PC-3 (cell line): ENCODE measurements at regions not wholly inside any gene's neighbourhood (a gene's known extent, or its start where the extent isn't known, plus 50 kb on each side); places are given as distances from the start of the nearest gene placed in this dataset.
A peak's percentile ranks its signal among the peaks of the same experiment; 100 is the strongest.

ENCODE experiments used
- ATAC-seq: fragments of 200-7000 bp; cut with Tn5 transposase; 2 replicates; pipeline ENCODE4 v1.9.1; 2020; ENCODE audit warnings: mild to moderate bottlenecking, moderate library complexity
- BruUV-seq: library from RNA; stranded (reverse); fragments of 400-500 nt; replicated peaks from 2 replicates; lab custom pipeline; 2021; lab: Mats Ljungman, UMichigan
- CTCF ChIA-PET: fragments of 300-600 bp; sonication (Branson Sonifier 250); formaldehyde crosslinking; loops from one replicate; lab custom pipeline; 2022; ENCODE audit warnings: antibody characterized with exemption; lab: Charles Lee
- POLR2A ChIA-PET: fragments of 300-600 bp; sonication (Branson Sonifier 250); formaldehyde crosslinking; loops from one replicate; lab custom pipeline; 2022; ENCODE audit warnings: antibody characterized with exemption; ENCODE audit not compliant: unreplicated experiment; lab: Charles Lee
- DNase-seq: peaks from one replicate; pipeline ENCODE4 v3.0.0-alpha.2; 2015
- H2AFZ ChIP-seq: fragments of 300-600 bp; sonication (generic); 2 replicates; pipeline ENCODE4 v1.6.0; 2016; ENCODE audit warnings: antibody characterized with exemption, low read length
- H3F3A ChIP-seq: fragments of 300-600 bp; sonication (generic); one replicate; pipeline ENCODE4 v1.6.0; 2017; ENCODE audit warnings: antibody characterized with exemption, low read length, control low read depth, mild to moderate bottlenecking; ENCODE audit not compliant: unreplicated experiment
- H3K27ac ChIP-seq: fragments of 300-600 bp; sonication (generic); 2 replicates; pipeline ENCODE4 v1.5.1; 2016; ENCODE audit warnings: mild to moderate bottlenecking, low read length
- H3K27me3 ChIP-seq: fragments of 300-600 bp; sonication (generic); 2 replicates; pipeline ENCODE4 v1.6.1; 2016; ENCODE audit warnings: low read length, mixed read lengths
- H3K36me3 ChIP-seq: fragments of 300-600 bp; sonication (generic); 2 replicates; pipeline ENCODE4 v1.6.1; 2016; ENCODE audit warnings: low read depth, mixed run types, low read length, mixed read lengths
- H3K4me1 ChIP-seq: fragments of 300-600 bp; sonication (generic); 2 replicates; pipeline ENCODE4 v1.5.1; 2016; ENCODE audit warnings: low read length; ENCODE audit not compliant: insufficient read depth
- H3K4me2 ChIP-seq: fragments of 300-600 bp; sonication (generic); 2 replicates; pipeline ENCODE4 v1.6.0; 2016; ENCODE audit warnings: low read length
- H3K4me3 ChIP-seq: fragments of 300-600 bp; sonication (generic); 2 replicates; pipeline ENCODE4 v1.5.1; 2016; ENCODE audit warnings: mild to moderate bottlenecking, low read length, mixed read lengths
- H3K79me2 ChIP-seq: fragments of 300-600 bp; sonication (generic); 2 replicates; pipeline ENCODE4 v1.6.1; 2017; ENCODE audit warnings: low read length, mixed read lengths
- H3K9ac ChIP-seq: fragments of 300-600 bp; sonication (generic); 2 replicates; pipeline ENCODE4 v1.6.0; 2016; ENCODE audit warnings: mild to moderate bottlenecking, low read length
- H3K9me2 ChIP-seq: fragments of 300-600 bp; sonication (generic); replicated peaks from 2 replicates; pipeline ENCODE4 v1.6.1; 2016; ENCODE audit warnings: mixed run types, low read length, mixed read lengths
- H3K9me3 ChIP-seq: fragments of 300-600 bp; sonication (generic); 2 replicates; pipeline ENCODE4 v1.6.1; 2016; ENCODE audit warnings: low read length, mixed read lengths
- H4K20me1 ChIP-seq: fragments of 300-600 bp; sonication (generic); 2 replicates; pipeline ENCODE4 v1.6.1; 2016; ENCODE audit warnings: low read length, mixed read lengths
- EZH2 ChIP-seq: fragments of 300-600 bp; sonication (generic); IDR thresholded peaks from one replicate; pipeline ENCODE4 v1.6.1; 2017; ENCODE audit warnings: antibody characterized with exemption, mild to moderate bottlenecking, low read length; ENCODE audit not compliant: unreplicated experiment
- EZH2phosphoT487 ChIP-seq: fragments of 300-600 bp; sonication (generic); IDR thresholded peaks from 2 replicates; pipeline ENCODE4 v1.6.1; 2018; ENCODE audit warnings: mild to moderate bottlenecking, antibody characterized with exemption, low read length, borderline replicate concordance
- intact Hi-C: fragments of 100-400 bp; cut with micrococcal nuclease; formaldehyde crosslinking; loops from 2 replicates; pipeline ENCODE4 v1.9.0; 2023
- TF ChIP-seq, protein P1 (sequence below): fragments of 300-600 bp; sonication (generic); conservative IDR thresholded peaks from 2 replicates; pipeline ENCODE4 v1.5.1; 2017; ENCODE audit warnings: antibody characterized with exemption, low read depth, mild to moderate bottlenecking, low read length

DNA sequence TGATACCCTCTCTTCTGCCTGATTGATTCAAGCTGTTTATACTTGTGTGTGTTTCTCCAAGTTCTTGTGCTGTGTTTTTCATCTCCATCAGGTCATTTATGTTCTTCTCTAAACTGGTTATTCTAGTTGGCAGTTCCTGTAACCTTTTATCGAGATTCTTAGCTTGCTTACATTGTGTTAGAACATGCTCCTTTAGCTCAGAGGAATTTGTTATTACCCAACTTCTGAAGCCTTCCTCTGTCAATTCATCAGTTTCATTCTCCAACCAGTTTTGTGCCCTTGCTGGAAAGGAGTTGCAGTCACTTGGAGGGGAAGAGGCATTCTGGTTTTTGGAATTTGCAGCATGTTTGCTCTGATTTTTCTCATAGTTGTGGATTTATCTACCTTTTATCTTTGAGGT lies 126.2 kb upstream of the FTMT start:
- POLR2A ChIA-PET, result no interaction called here
- CTCF ChIA-PET, result no interaction called here
- Histone ChIP-seq H3K9me2 (no peaks in the 10 kb centered on the region), H2AFZ (no peak overlapping the region), H3K36me3 (no peaks in the 10 kb centered on the region), H3K9me3 (no peaks in the 10 kb centered on the region), H4K20me1 (no peaks in the 10 kb centered on the region), H3K27me3 (no peaks in the 10 kb centered on the region), H3K4me3 (no peak overlapping the region), H3K79me2 (no peaks in the 10 kb centered on the region), H3K4me1 (no peaks in the 10 kb centered on the region), H3K4me2 (no peak overlapping the region), H3K27ac (no peak overlapping the region), H3K9ac (no peak overlapping the region), H3F3A (no peaks in the 10 kb centered on the region)
- ATAC-seq (no peak), DNase-seq (peak; percentile 21)
- TF ChIP-seq, protein P1, sequence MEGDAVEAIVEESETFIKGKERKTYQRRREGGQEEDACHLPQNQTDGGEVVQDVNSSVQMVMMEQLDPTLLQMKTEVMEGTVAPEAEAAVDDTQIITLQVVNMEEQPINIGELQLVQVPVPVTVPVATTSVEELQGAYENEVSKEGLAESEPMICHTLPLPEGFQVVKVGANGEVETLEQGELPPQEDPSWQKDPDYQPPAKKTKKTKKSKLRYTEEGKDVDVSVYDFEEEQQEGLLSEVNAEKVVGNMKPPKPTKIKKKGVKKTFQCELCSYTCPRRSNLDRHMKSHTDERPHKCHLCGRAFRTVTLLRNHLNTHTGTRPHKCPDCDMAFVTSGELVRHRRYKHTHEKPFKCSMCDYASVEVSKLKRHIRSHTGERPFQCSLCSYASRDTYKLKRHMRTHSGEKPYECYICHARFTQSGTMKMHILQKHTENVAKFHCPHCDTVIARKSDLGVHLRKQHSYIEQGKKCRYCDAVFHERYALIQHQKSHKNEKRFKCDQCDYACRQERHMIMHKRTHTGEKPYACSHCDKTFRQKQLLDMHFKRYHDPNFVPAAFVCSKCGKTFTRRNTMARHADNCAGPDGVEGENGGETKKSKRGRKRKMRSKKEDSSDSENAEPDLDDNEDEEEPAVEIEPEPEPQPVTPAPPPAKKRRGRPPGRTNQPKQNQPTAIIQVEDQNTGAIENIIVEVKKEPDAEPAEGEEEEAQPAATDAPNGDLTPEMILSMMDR, result no peak
- TF ChIP-seq EZH2phosphoT487 (no peak), EZH2 (no peak)
- BruUV-seq, result no TSS peak
- intact Hi-C loops, result no loop called here

- Histone ChIP-seq H4K20me1 (no peaks in the 10 kb centered on the region), H3K27ac (no peak overlapping the region), H3K4me1 (no peaks in the 10 kb centered on the region), H3K9me3 (no peaks in the 10 kb centered on the region), H3K4me2 (no peak overlapping the region), H3K9ac (no peak overlapping the region), H2AFZ (no peak overlapping the region), H3K4me3 (no peak overlapping the region), H3K79me2 (no peaks in the 10 kb centered on the region), H3F3A (no peaks in the 10 kb centered on the region), H3K36me3 (no peaks in the 10 kb centered on the region), H3K9me2 (no peaks in the 10 kb centered on the region), H3K27me3 (no peaks in the 10 kb centered on the region)
- intact Hi-C loops, result no loop called here
- ATAC-seq (no peak), DNase-seq (no peak)
- ChIA-PET CTCF (no interaction called here), POLR2A (no interaction called here)
- no peak for TF ChIP-seq EZH2phosphoT487
- TF ChIP-seq, protein P1, result no peak
- no peak for TF ChIP-seq EZH2
- BruUV-seq, result no TSS peak
These were observed 124.7 kb upstream of the FTMT start for GRCh38 chr5:121726991-121727390.

DNA sequence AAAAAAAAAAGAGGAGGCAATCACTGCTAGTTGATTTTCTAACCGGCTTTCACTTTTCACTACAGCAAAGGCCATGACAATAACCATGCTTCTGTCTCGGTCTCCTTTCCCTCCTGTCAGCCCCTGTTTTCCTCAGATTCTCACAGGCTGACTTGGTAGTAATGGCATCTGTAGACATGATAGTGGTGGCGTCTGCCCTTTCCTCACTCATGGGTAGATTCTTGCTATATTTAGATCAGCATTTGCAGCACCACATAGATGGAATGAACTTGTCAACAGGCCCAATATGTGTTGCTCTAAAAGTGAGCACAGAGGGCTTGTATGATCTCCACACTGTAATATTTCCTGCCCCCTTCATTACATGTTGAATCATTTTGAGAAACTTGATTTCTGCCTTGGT lies 120.3 kb upstream of the FTMT start:
- intact Hi-C loops, result no loop called here
- no peak for DNase-seq

More for the DNA sequence above, 120.3 kb upstream of the FTMT start:
- Histone ChIP-seq H3K4me3 (no peak overlapping the region), H3K79me2 (no peaks in the 10 kb centered on the region), H3F3A (no peaks in the 10 kb centered on the region), H3K4me1 (no peaks in the 10 kb centered on the region), H3K4me2 (no peak overlapping the region), H3K9ac (no peak overlapping the region), H3K27ac (no peak overlapping the region), H3K9me2 (no peaks in the 10 kb centered on the region), H4K20me1 (no peaks in the 10 kb centered on the region), H3K27me3 (no peaks in the 10 kb centered on the region), H2AFZ (no peak overlapping the region), H3K9me3 (no peaks in the 10 kb centered on the region), H3K36me3 (no peaks in the 10 kb centered on the region)
- ChIA-PET POLR2A (no interaction called here), CTCF (no interaction called here)
- no TSS peak for BruUV-seq
- TF ChIP-seq EZH2, result no peak
- ATAC-seq, result no peak
